ENCODE measurements at regions not wholly inside any gene's neighbourhood (a gene's known extent, or its start where the extent isn't known, plus 50 kb on each side); places are given as distances from the start of the nearest gene placed in this dataset.

DNA sequence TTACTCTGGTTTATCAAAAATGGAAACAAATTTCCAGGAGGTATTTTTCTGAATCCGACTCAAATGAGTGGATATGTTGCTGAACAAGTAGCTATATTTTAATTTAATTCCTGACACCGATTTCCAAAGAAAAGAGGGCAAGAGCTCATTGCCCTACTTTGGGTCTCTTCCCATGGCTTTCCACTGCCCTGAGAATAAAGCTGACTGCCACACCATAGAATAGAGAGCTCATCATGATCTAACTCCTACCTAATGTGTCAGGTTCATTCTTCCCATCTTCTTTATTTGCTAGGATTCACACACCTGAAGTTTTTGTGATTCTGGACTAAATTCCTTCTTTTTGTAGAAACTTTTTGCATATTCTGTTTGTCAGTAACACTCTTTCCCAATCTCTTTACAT lies 792.1 kb downstream of the DTWD2 start:
- no peak for DNase-seq (ENCODE audit: low read depth)
- no peak for TF ChIP-seq CTCF (IDR thresholded peaks at IDR 0.05; ENCODE audit: insufficient read depth, low read depth, low read length)
- no peak overlapping the region for H3K4me3 ChIP-seq (ENCODE audit: low read depth, low read length)

DNA sequence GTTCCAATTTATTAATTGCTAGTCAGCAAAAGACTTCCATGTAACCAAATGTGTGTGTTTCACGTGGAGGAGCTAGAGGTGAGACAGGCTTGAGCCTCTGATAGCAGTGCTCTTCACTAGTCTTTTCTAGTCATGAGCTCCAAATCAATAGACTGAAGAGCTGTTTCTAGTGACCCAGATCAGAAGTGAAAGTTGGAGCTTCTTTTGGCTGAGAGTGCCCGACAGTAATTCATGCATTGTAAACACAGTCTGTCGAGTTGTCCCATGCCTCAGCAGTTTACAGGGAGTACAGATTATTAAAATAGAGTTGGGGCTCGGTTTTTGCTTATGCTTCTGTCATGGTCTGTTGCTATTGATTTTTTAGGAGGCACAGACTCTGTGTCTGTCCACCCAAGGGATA lies 793.1 kb downstream of the DTWD2 start:
- no peak for TF ChIP-seq CTCF (IDR thresholded peaks at IDR 0.05; ENCODE audit: insufficient read depth, low read depth, low read length)
- H3K4me3 ChIP-seq (ENCODE audit: low read depth, low read length), result no peak overlapping the region
- no peak for DNase-seq (ENCODE audit: low read depth)

- no peak for DNase-seq (ENCODE audit: low read depth)
- TF ChIP-seq CTCF (IDR thresholded peaks at IDR 0.05; ENCODE audit: insufficient read depth, low read depth, low read length), result no peak
- no peak overlapping the region for H3K4me3 ChIP-seq (ENCODE audit: low read depth, low read length)
Measured at GRCh38 chr5:118193194-118193905, 795.0 kb downstream of the DTWD2 start.

GRCh38 chr5:118185018-118185417 lies 803.3 kb downstream of the DTWD2 start:
- TF ChIP-seq CTCF (IDR thresholded peaks at IDR 0.05; ENCODE audit: insufficient read depth, low read depth, low read length), result no peak
- DNase-seq (ENCODE audit: low read depth), result no peak
- H3K4me3 ChIP-seq (ENCODE audit: low read depth, low read length), result no peak overlapping the region

DNA sequence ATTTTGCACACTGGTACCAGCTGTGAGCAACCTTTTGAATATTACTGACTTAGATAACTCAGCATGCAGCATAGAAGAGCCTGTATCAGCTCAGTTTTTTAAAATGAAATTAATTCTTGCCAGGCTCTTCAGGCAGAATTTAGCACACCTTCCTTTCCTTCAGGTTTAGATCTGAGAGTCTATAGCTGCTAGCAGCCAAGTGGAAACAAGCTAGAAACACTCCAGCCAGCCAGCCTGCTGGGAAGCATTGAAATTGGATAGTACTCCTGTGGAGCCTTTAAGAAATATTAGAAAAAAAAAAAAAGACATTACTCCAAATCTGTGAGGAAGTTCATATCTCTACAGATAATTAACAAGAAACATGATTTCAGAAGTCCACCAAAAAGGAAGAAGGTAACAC lies 812.2 kb downstream of the DTWD2 start:
- TF ChIP-seq CTCF (IDR thresholded peaks at IDR 0.05; ENCODE audit: insufficient read depth, low read depth, low read length), result no peak
- no peak overlapping the region for H3K4me3 ChIP-seq (ENCODE audit: low read depth, low read length)
- no peak for DNase-seq (ENCODE audit: low read depth)

GRCh38 chr5:118174671-118175070 lies 813.7 kb downstream of the DTWD2 start:
- no peak overlapping the region for H3K4me3 ChIP-seq (ENCODE audit: low read depth, low read length)
- DNase-seq (ENCODE audit: low read depth), result no peak
- no peak for TF ChIP-seq CTCF (IDR thresholded peaks at IDR 0.05; ENCODE audit: insufficient read depth, low read depth, low read length)

DNA sequence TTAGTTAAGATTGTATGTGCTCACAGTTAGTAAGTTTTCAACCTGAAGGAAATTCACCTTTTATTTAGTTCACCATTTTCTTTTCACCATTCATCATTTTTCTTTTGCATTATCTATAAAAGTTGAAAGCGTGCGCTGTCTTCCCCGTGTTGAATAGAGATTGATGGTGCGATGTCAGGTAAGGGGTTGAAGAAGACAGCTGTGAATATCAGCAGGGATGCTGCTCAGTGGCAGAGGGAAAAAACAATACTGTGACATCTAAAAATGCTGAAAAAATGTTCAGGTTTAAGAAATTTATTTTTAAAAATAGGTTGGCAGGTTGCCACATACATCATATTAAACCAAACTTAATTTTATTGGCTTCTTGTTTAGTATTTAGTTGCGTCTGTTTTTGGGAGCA lies 815.0 kb downstream of the DTWD2 start:
- TF ChIP-seq CTCF (IDR thresholded peaks at IDR 0.05; ENCODE audit: insufficient read depth, low read depth, low read length), result no peak
- DNase-seq (ENCODE audit: low read depth), result no peak
- H3K4me3 ChIP-seq (ENCODE audit: low read depth, low read length), result no peak overlapping the region
